ENCODE measurements at regions not wholly inside any gene's neighbourhood (a gene's known extent, or its start where the extent isn't known, plus 50 kb on each side); places are given as distances from the start of the nearest gene placed in this dataset.

GRCh38 chr5:93247105-93247504 is 333.9 kb downstream of the NR2F1-AS1 start:
- CTCF ChIA-PET: no interaction called here
- Mint-ChIP-seq H3K9me3 (no peaks in the 10 kb centered on the region), H3K4me1 (ENCODE audit: low read depth) (no peaks in the 10 kb centered on the region), H3K36me3 (ENCODE audit: low read depth) (no peaks in the 10 kb centered on the region), H3K27ac (no peak overlapping the region), H3K27me3 (no peaks in the 10 kb centered on the region), H3K4me3 (no peak overlapping the region)
- ATAC-seq: no peak
- intact Hi-C loops (cut with micrococcal nuclease): no loop called here
- no peak for TF ChIP-seq CTCF (IDR thresholded peaks at IDR 0.05)
- no peak for DNase-seq
- POLR2A ChIA-PET: no interaction called here

GRCh38 chr5:93246090-93246855 is 334.7 kb downstream of the NR2F1-AS1 start:
- CTCF ChIA-PET: no interaction called here
- H3K4me3 Mint-ChIP-seq: no peak overlapping the region
- intact Hi-C loops (cut with micrococcal nuclease): no loop called here
- H3K36me3 Mint-ChIP-seq (ENCODE audit: low read depth): no peaks in the 10 kb centered on the region
- POLR2A ChIA-PET: no interaction called here
- H3K27ac Mint-ChIP-seq: no peak overlapping the region
- H3K4me1 Mint-ChIP-seq (ENCODE audit: low read depth): no peaks in the 10 kb centered on the region
- DNase-seq (no peak), ATAC-seq (no peak)
- no peak for TF ChIP-seq CTCF (IDR thresholded peaks at IDR 0.05)
- H3K9me3 Mint-ChIP-seq: no peaks in the 10 kb centered on the region
- no peaks in the 10 kb centered on the region for H3K27me3 Mint-ChIP-seq

- no peak for DNase-seq
- Mint-ChIP-seq H3K27ac (no peak overlapping the region), H3K4me3 (no peak overlapping the region), H3K27me3 (no peaks in the 10 kb centered on the region), H3K36me3 (ENCODE audit: low read depth) (no peaks in the 10 kb centered on the region), H3K9me3 (no peaks in the 10 kb centered on the region), H3K4me1 (ENCODE audit: low read depth) (no peaks in the 10 kb centered on the region)
- intact Hi-C loops (cut with micrococcal nuclease): no loop called here
- POLR2A ChIA-PET: no interaction called here
- CTCF ChIA-PET: no interaction called here
- no peak for ATAC-seq
- TF ChIP-seq CTCF (IDR thresholded peaks at IDR 0.05): no peak
Measured at GRCh38 chr5:93245226-93245625, 335.8 kb downstream of the NR2F1-AS1 start.

GRCh38 chr5:93243481-93243880 is 337.5 kb downstream of the NR2F1-AS1 start:
- Mint-ChIP-seq H3K4me1 (ENCODE audit: low read depth) (no peaks in the 10 kb centered on the region), H3K4me3 (no peak overlapping the region)
- POLR2A ChIA-PET: no interaction called here

More at GRCh38 chr5:93243481-93243880, 337.5 kb downstream of the NR2F1-AS1 start:
- DNase-seq: no peak
- no peaks in the 10 kb centered on the region for H3K36me3 Mint-ChIP-seq (ENCODE audit: low read depth)
- TF ChIP-seq CTCF (IDR thresholded peaks at IDR 0.05): no peak
- intact Hi-C loops (cut with micrococcal nuclease): no loop called here
- peaks cover 2% of the 10 kb centered on the region for H3K9me3 Mint-ChIP-seq
- no peaks in the 10 kb centered on the region for H3K27me3 Mint-ChIP-seq
- CTCF ChIA-PET: no interaction called here
- H3K27ac Mint-ChIP-seq: no peak overlapping the region
- no peak for ATAC-seq

Data from activated CD8-positive, alpha-beta T cell treated with anti-CD3 and anti-CD28 coated beads for 36 hours (primary cell).